ENCODE measurements at regions not wholly inside any gene's neighbourhood (a gene's known extent, or its start where the extent isn't known, plus 50 kb on each side); places are given as distances from the start of the nearest gene placed in this dataset.

GRCh38 chr5:3412146-3412545 is 183.5 kb upstream of the IRX1 start:
- no peaks in the 10 kb centered on the region for H3K4me1 ChIP-seq (ENCODE audit: control insufficient read depth in 1 of 2, insufficient read depth in 2 of 2, low read depth in 1 of 2, low read length in 1 of 2)
- CTCF ChIA-PET: no interaction called here
- H3F3A ChIP-seq (replicated peaks; ENCODE audit: insufficient read depth): no peaks in the 10 kb centered on the region
- DNase-seq: no peak
- no peak overlapping the region for H3K27ac ChIP-seq (ENCODE audit: low read depth in 2 of 2, low read length in 1 of 2)
- no peak overlapping the region for H3K9ac ChIP-seq
- POLR2A ChIA-PET: no interaction called here
- no peaks in the 10 kb centered on the region for H3K79me2 ChIP-seq (ENCODE audit: insufficient read depth)
- 10% methylated on average over 1 of the region's 1 CpG for WGBS (ENCODE audit: low lambda C conversion rate)
- no peaks in the 10 kb centered on the region for H4K20me1 ChIP-seq (ENCODE audit: insufficient read depth)
- H3K4me2 ChIP-seq: no peak overlapping the region
- H3K9me2 ChIP-seq: no peaks in the 10 kb centered on the region
- no peaks in the 10 kb centered on the region for H3K9me3 ChIP-seq
- no peak for TF ChIP-seq IRF3 (IDR thresholded peaks at IDR 0.05; ENCODE audit: low read depth, low read length)
- no peak for TF ChIP-seq MEF2A (IDR thresholded peaks at IDR 0.05; ENCODE audit: borderline replicate concordance, low read depth)
- TF ChIP-seq RAD21 (IDR thresholded peaks at IDR 0.05; ENCODE audit: low read length): no peak
- TF ChIP-seq YY1 (IDR thresholded peaks at IDR 0.05; ENCODE audit: low read depth): no peak
- no peak for TF ChIP-seq TAF1 (IDR thresholded peaks at IDR 0.05; ENCODE audit: borderline replicate concordance, low read depth, low read length)
- TF ChIP-seq RCOR1 (IDR thresholded peaks at IDR 0.05; ENCODE audit: low read length): no peak
- no peak for TF ChIP-seq CTCF (IDR thresholded peaks at IDR 0.05)
- no peak for TF ChIP-seq NRF1 (IDR thresholded peaks at IDR 0.05; ENCODE audit: low read depth, low read length)
- no peak for TF ChIP-seq CHD2 (IDR thresholded peaks at IDR 0.05; ENCODE audit: low read length, partially characterized antibody)
- TF ChIP-seq RFX5 (IDR thresholded peaks at IDR 0.05; ENCODE audit: low read length): no peak
- TF ChIP-seq ELF1 (IDR thresholded peaks at IDR 0.05): no peak
- no peak for TF ChIP-seq EP300 (IDR thresholded peaks at IDR 0.05; ENCODE audit: borderline replicate concordance in 1 of 2, low read depth in 1 of 2, low read length in 1 of 2)
- no peak for TF ChIP-seq ZBTB33 (IDR thresholded peaks at IDR 0.05; ENCODE audit: borderline replicate concordance, low read depth)
- no peak for TF ChIP-seq GATA2 (CRISPR knock-in tag; IDR thresholded peaks at IDR 0.05)
- no peak for TF ChIP-seq GABPA (IDR thresholded peaks at IDR 0.05; ENCODE audit: low read depth)
- no peak for TF ChIP-seq NFIC (IDR thresholded peaks at IDR 0.05; ENCODE audit: borderline replicate concordance)
- TF ChIP-seq FOSL2 (IDR thresholded peaks at IDR 0.05; ENCODE audit: borderline replicate concordance, low read depth): no peak
- TF ChIP-seq FOXM1 (IDR thresholded peaks at IDR 0.05; ENCODE audit: low read depth): no peak
- no peaks in the 10 kb centered on the region for H3K36me3 ChIP-seq (replicated peaks in 1 of 2; ENCODE audit: control insufficient read depth in 1 of 2, insufficient read depth in 2 of 2, low read length in 1 of 2)
- no peak overlapping the region for H2AFZ ChIP-seq (ENCODE audit: low read depth)
- no peaks in the 10 kb centered on the region for H3K27me3 ChIP-seq (ENCODE audit: insufficient read depth)
- H3K4me3 ChIP-seq (ENCODE audit: low read depth in 2 of 2, low read length in 1 of 2): no peak overlapping the region
